ENCODE measurements at regions not wholly inside any gene's neighbourhood (a gene's known extent, or its start where the extent isn't known, plus 50 kb on each side); places are given as distances from the start of the nearest gene placed in this dataset.

GRCh38 chr1:97996880-97997279, 76.0 kb upstream of the DPYD start:
- no peak for TF ChIP-seq RAD21 (IDR thresholded peaks at IDR 0.05; ENCODE audit: low read depth)

- TF ChIP-seq YY1 (IDR thresholded peaks at IDR 0.05; ENCODE audit: low read depth) (no peak), RAD21 (IDR thresholded peaks at IDR 0.05; ENCODE audit: low read depth) (no peak), TEAD4 (IDR thresholded peaks at IDR 0.05) (no peak), TCF12 (IDR thresholded peaks at IDR 0.05; ENCODE audit: low read depth) (no peak)
Observed at GRCh38 chr1:97989094-97989680, 68.4 kb upstream of the DPYD start.

- TF ChIP-seq USF1 (IDR thresholded peaks at IDR 0.05) (no peak), MAX (IDR thresholded peaks at IDR 0.05) (no peak), TCF12 (IDR thresholded peaks at IDR 0.05; ENCODE audit: low read depth) (no peak), NFIC (IDR thresholded peaks at IDR 0.05) (no peak), TAF1 (IDR thresholded peaks at IDR 0.05; ENCODE audit: low read depth) (no peak), YY1 (IDR thresholded peaks at IDR 0.05; ENCODE audit: low read depth) (no peak)
Observed at GRCh38 chr1:97986041-97987005, 65.5 kb upstream of the DPYD start.

GRCh38 chr1:97983126-97983525, 62.3 kb upstream of the DPYD start:
- TF ChIP-seq TCF12 (IDR thresholded peaks at IDR 0.05; ENCODE audit: low read depth) (no peak), EGR1 (IDR thresholded peaks at IDR 0.05) (no peak), CREB1 (IDR thresholded peaks at IDR 0.05; ENCODE audit: low read depth) (no peak), CEBPB (IDR thresholded peaks at IDR 0.05) (no peak), USF1 (IDR thresholded peaks at IDR 0.05) (no peak), MAX (IDR thresholded peaks at IDR 0.05) (no peak), FOXM1 (IDR thresholded peaks at IDR 0.05; ENCODE audit: borderline replicate concordance, low read depth) (no peak), YY1 (IDR thresholded peaks at IDR 0.05; ENCODE audit: low read depth) (no peak), TAF1 (IDR thresholded peaks at IDR 0.05; ENCODE audit: low read depth) (no peak), REST (IDR thresholded peaks at IDR 0.05; ENCODE audit: low read depth) (no peak), RAD21 (IDR thresholded peaks at IDR 0.05; ENCODE audit: low read depth) (no peak), ZBTB7A (IDR thresholded peaks at IDR 0.05; ENCODE audit: low read depth) (no peak), NFIC (IDR thresholded peaks at IDR 0.05) (no peak)

GRCh38 chr1:97980530-97980929, 59.7 kb upstream of the DPYD start:
- TF ChIP-seq CEBPB (IDR thresholded peaks at IDR 0.05) (no peak), ZBTB7A (IDR thresholded peaks at IDR 0.05; ENCODE audit: low read depth) (no peak), CREB1 (IDR thresholded peaks at IDR 0.05; ENCODE audit: low read depth) (no peak), RAD21 (IDR thresholded peaks at IDR 0.05; ENCODE audit: low read depth) (no peak), FOXM1 (IDR thresholded peaks at IDR 0.05; ENCODE audit: borderline replicate concordance, low read depth) (no peak), EGR1 (IDR thresholded peaks at IDR 0.05) (no peak), TCF12 (IDR thresholded peaks at IDR 0.05; ENCODE audit: low read depth) (no peak), USF1 (IDR thresholded peaks at IDR 0.05) (no peak), REST (IDR thresholded peaks at IDR 0.05; ENCODE audit: low read depth) (no peak), EP300 (IDR thresholded peaks at IDR 0.05; ENCODE audit: borderline replicate concordance) (no peak), TAF1 (IDR thresholded peaks at IDR 0.05; ENCODE audit: low read depth) (no peak), YY1 (IDR thresholded peaks at IDR 0.05; ENCODE audit: low read depth) (no peak), TEAD4 (IDR thresholded peaks at IDR 0.05) (no peak), NFIC (IDR thresholded peaks at IDR 0.05) (no peak), MAX (IDR thresholded peaks at IDR 0.05) (no peak)

Data from Ishikawa (cell line).